Trophoblast cell (in vitro differentiated cells and primary cell): ENCODE measurements at regions not wholly inside any gene's neighbourhood (a gene's known extent, or its start where the extent isn't known, plus 50 kb on each side); places are given as distances from the start of the nearest gene placed in this dataset.
"Not testable (repeated sequence)": the region's sequence is repeated elsewhere in the genome, so short reads cannot be mapped to it uniquely, and the experiment has no call there.

Source experiments
- DNase-seq, 2 donors: peaks; one replicate each; pipeline ENCODE4 v3.0.0-alpha.2; 2016
- H2AFZ ChIP-seq: 2 replicates; pipeline ENCODE4 v1.6.1; 2013; ENCODE audit warnings: low read length, moderate library complexity, mild to moderate bottlenecking; ENCODE audit not compliant: insufficient read depth, poor library complexity
- H2AK5ac ChIP-seq: 2 replicates; pipeline ENCODE4 v1.6.1; 2013; ENCODE audit warnings: mild to moderate bottlenecking, low read length
- H2BK120ac ChIP-seq: 2 replicates; pipeline ENCODE4 v1.6.1; 2013; ENCODE audit warnings: low read length, mild to moderate bottlenecking, moderate library complexity; ENCODE audit not compliant: insufficient read depth, poor library complexity
- H2BK12ac ChIP-seq: 2 replicates; pipeline ENCODE4 v1.6.1; 2013; ENCODE audit warnings: mild to moderate bottlenecking, low read length, moderate library complexity
- H2BK5ac ChIP-seq: 2 replicates; pipeline ENCODE4 v1.6.1; 2013; ENCODE audit warnings: low read length, low read depth, moderate library complexity, mild to moderate bottlenecking; ENCODE audit not compliant: poor library complexity
- H3K14ac ChIP-seq: 2 replicates; pipeline ENCODE4 v1.6.1; 2013; ENCODE audit warnings: mild to moderate bottlenecking, low read length
- H3K18ac ChIP-seq: 2 replicates; pipeline ENCODE4 v1.6.1; 2013; ENCODE audit warnings: mild to moderate bottlenecking, low read length
- H3K23ac ChIP-seq: 2 replicates; pipeline ENCODE4 v1.6.1; 2013; ENCODE audit warnings: low read length
- H3K27ac ChIP-seq: 2 replicates; pipeline ENCODE4 v1.5.1; 2013; ENCODE audit warnings: low read depth, mild to moderate bottlenecking, inconsistent platforms, low read length, moderate library complexity
- H3K27me3 ChIP-seq: 2 replicates; pipeline ENCODE4 v1.6.1; 2013; ENCODE audit warnings: inconsistent platforms, mild to moderate bottlenecking, low read length, moderate library complexity; ENCODE audit not compliant: insufficient read depth
- H3K36me3 ChIP-seq, 2 experiments: 1 replicate in 1 of 2; 2 replicates in 1 of 2; pipeline ENCODE4 v1.6.1; 2013; ENCODE audit warnings: low read length in 2 of 2, mild to moderate bottlenecking in 2 of 2, moderate library complexity in 1 of 2; ENCODE audit not compliant: insufficient read depth in 2 of 2, control insufficient read depth in 1 of 2
- H3K4ac ChIP-seq: 2 replicates; pipeline ENCODE4 v1.6.1; 2013; ENCODE audit warnings: low read depth, mild to moderate bottlenecking, low read length, moderate library complexity
- H3K4me1 ChIP-seq, 2 experiments: 1 replicate in 1 of 2; 2 replicates in 1 of 2; pipeline ENCODE4 v1.6.1; 2013; ENCODE audit warnings: low read length in 2 of 2, mild to moderate bottlenecking in 2 of 2, moderate library complexity in 1 of 2; ENCODE audit not compliant: insufficient read depth in 2 of 2, control insufficient read depth in 1 of 2
- H3K4me2 ChIP-seq: 2 replicates; pipeline ENCODE4 v1.6.1; 2013; ENCODE audit warnings: inconsistent platforms, mild to moderate bottlenecking, low read length, moderate library complexity
- H3K4me3 ChIP-seq: 2 replicates; pipeline ENCODE4 v1.5.1; 2013; ENCODE audit warnings: mild to moderate bottlenecking, low read depth, low read length, inconsistent platforms
- H3K79me1 ChIP-seq: one replicate; pipeline ENCODE4 v1.6.1; 2013; ENCODE audit warnings: low read length
- H3K79me2 ChIP-seq: 2 replicates; pipeline ENCODE4 v1.6.1; 2013; ENCODE audit warnings: low read length, mild to moderate bottlenecking; ENCODE audit not compliant: control insufficient read depth, insufficient read depth, poor library complexity
- H3K9ac ChIP-seq: 2 replicates; pipeline ENCODE4 v1.6.1; 2013; ENCODE audit warnings: mild to moderate bottlenecking, low read length
- H3K9me3 ChIP-seq: 2 replicates; pipeline ENCODE4 v1.6.1; 2013; ENCODE audit warnings: low read depth, mild to moderate bottlenecking, control low read depth, inconsistent platforms, low read length; ENCODE audit not compliant: insufficient read depth
- H4K12ac ChIP-seq: 2 replicates; pipeline ENCODE4 v1.6.1; 2013; ENCODE audit warnings: low read depth, mild to moderate bottlenecking, low read length, moderate library complexity
- H4K8ac ChIP-seq: 2 replicates; pipeline ENCODE4 v1.6.1; 2013; ENCODE audit warnings: low read depth, mild to moderate bottlenecking, low read length, moderate library complexity
- H4K91ac ChIP-seq: one replicate; pipeline ENCODE4 v1.6.1; 2013; ENCODE audit warnings: low read depth, mild to moderate bottlenecking, low read length, moderate library complexity
- WGBS: extraction: QIAGEN DNeasy Blood & Tissue Kit; methylation state at CpG from one replicate; pipeline ENCODE4 v1.1.7; 2013; ENCODE audit warnings: missing lambda C conversion rate; ENCODE audit not compliant: insufficient read length, insufficient coverage; ENCODE audit errors: extremely low coverage; 5-methylcytosine and 5-hydroxymethylcytosine counted together

DNA sequence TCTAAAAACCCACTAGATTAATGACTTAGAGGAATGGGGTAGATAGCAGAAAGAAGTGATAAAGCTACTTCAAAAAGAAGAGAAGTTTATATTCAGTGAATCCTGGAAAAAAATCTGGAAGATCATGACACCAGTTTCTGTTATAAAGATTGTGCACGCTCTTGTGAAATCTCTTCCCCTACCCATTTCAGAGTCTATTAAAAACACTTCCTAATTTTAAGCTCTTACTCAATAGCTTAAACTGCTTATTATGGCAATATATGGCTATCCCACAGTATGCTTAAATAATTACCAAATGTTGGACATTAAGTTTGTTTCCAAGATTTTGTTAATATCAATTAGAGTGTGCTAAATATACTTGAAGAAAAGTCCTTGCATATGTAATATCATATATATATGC, 585.3 kb upstream of the MAN1A1 start:
- no peaks in the 10 kb centered on the region for H3K4me1 ChIP-seq
- H3K14ac ChIP-seq = no peak overlapping the region
- H3K4ac ChIP-seq = no peak overlapping the region
- no peaks in the 10 kb centered on the region for H3K79me2 ChIP-seq
- H3K9ac ChIP-seq = no peak overlapping the region
- H3K4me2 ChIP-seq = no peak overlapping the region
- H2AK5ac ChIP-seq = no peak overlapping the region
- H4K8ac ChIP-seq = no peak overlapping the region
- no peak overlapping the region for H2BK120ac ChIP-seq
- no peak for DNase-seq
- WGBS = no CpG with 5 or more reads among the region's 1 CpG
- no peak overlapping the region for H2BK12ac ChIP-seq
- H3K4me3 ChIP-seq = no peak overlapping the region
- H4K12ac ChIP-seq = no peak overlapping the region
- H3K36me3 ChIP-seq = no peaks in the 10 kb centered on the region
- H3K18ac ChIP-seq = no peak overlapping the region
- no peaks in the 10 kb centered on the region for H3K9me3 ChIP-seq
- H2AFZ ChIP-seq = no peak overlapping the region
- H3K27ac ChIP-seq = no peak overlapping the region
- no peak overlapping the region for H2BK5ac ChIP-seq
- H4K91ac ChIP-seq = no peak overlapping the region
- H3K79me1 ChIP-seq = no peaks in the 10 kb centered on the region
- H3K23ac ChIP-seq = no peak overlapping the region
- no peaks in the 10 kb centered on the region for H3K27me3 ChIP-seq

DNA sequence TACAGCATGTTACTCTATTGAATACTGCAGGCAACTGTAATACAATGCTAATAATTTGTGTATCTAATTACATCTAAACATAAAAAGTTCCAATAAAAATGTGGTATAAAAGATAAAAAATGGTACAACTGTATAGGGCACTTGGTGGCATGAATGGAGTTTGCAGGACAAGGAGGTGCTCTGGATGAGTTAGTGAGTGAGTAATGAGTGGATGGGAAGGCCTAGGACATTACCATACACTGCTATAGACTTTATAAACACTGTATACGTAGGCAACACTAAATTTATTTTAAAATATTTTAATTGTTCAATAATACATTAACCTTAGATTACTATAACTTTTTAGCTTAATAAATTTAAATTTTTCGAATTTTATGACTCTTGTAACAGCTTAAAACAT, 579.6 kb upstream of the MAN1A1 start:
- no peak overlapping the region for H2BK12ac ChIP-seq
- H3K18ac ChIP-seq = no peak overlapping the region
- no peak overlapping the region for H3K4me2 ChIP-seq
- H4K91ac ChIP-seq = no peak overlapping the region
- H4K12ac ChIP-seq = no peak overlapping the region
- H3K9me3 ChIP-seq = peaks cover under 1% of the 10 kb centered on the region
- no peak overlapping the region for H3K27ac ChIP-seq
- H3K4ac ChIP-seq = no peak overlapping the region
- H3K4me3 ChIP-seq = no peak overlapping the region
- no peaks in the 10 kb centered on the region for H3K79me2 ChIP-seq
- no peak overlapping the region for H4K8ac ChIP-seq
- no peaks in the 10 kb centered on the region for H3K27me3 ChIP-seq
- DNase-seq = no peak
- no peak overlapping the region for H2AFZ ChIP-seq
- whole genome bisulfite sequencing = no CpG with 5 or more reads among the region's 2 CpGs
- H3K14ac ChIP-seq = no peak overlapping the region
- no peaks in the 10 kb centered on the region for H3K4me1 ChIP-seq
- no peak overlapping the region for H2BK5ac ChIP-seq
- H3K79me1 ChIP-seq = no peaks in the 10 kb centered on the region
- no peak overlapping the region for H2AK5ac ChIP-seq
- H3K9ac ChIP-seq = no peak overlapping the region
- H3K23ac ChIP-seq = no peak overlapping the region
- no peak overlapping the region for H2BK120ac ChIP-seq
- no peaks in the 10 kb centered on the region for H3K36me3 ChIP-seq

DNA sequence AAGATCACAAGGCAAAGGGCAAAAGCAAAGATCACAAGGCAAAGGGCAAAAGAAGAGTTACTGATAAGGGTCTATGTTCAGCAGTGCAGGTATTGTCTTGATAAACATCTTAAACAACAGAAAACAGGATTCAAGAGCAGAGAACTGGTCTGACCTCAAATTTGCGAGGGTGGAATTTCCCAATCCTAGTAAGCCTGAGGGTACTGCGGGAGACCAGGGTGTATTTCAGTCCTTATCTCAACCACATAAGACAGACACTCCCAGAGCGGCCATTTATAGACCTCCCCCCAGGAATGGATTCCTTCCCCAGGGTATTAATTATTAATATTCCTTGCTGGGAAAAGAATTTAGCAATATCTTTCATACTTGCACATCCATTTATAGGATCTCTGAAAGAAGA, 575.3 kb upstream of the MAN1A1 start:
- WGBS = no CpG with 5 or more reads among the region's 3 CpGs
- not testable (repeated sequence) for H3K79me1 ChIP-seq, H3K23ac ChIP-seq, H3K36me3 ChIP-seq, H3K18ac ChIP-seq, H3K4ac ChIP-seq, H3K4me3 ChIP-seq, H4K12ac ChIP-seq, H3K27me3 ChIP-seq, H2BK5ac ChIP-seq, H3K27ac ChIP-seq, H4K91ac ChIP-seq, H4K8ac ChIP-seq, H3K14ac ChIP-seq, H2AK5ac ChIP-seq, H3K4me1 ChIP-seq, H2AFZ ChIP-seq, H3K9ac ChIP-seq, H3K79me2 ChIP-seq, H3K4me2 ChIP-seq, H2BK120ac ChIP-seq, H3K9me3 ChIP-seq, H2BK12ac ChIP-seq
- DNase-seq = peak; percentile 16 to 59

DNA sequence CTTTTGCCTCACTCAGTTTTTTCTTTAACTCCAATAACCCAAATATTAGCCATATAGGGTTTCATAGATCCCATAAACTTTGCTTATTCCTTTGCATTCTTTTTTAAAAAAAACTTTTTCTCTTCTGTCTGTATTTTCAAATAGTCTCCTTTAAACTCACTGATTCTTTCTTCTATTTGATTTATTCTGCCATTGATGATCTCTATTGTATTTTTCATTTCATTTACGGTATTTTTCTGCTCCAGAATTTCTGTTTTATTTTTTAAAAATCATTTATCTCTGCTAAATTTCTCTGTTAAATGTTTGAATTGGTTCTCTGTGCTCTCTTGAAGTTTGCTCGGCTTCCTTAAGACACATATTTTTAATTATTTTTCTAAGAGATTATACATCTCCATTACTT, 573.3 kb upstream of the MAN1A1 start:
- Histone ChIP-seq H3K14ac (no peak overlapping the region), H4K8ac (no peak overlapping the region), H2BK120ac (no peak overlapping the region), H3K27ac (no peak overlapping the region), H4K12ac (no peak overlapping the region), H3K23ac (no peak overlapping the region), H3K79me1 (no peaks in the 10 kb centered on the region), H3K36me3 (no peaks in the 10 kb centered on the region), H3K4me3 (no peak overlapping the region), H3K9me3 (peaks cover 4% of the 10 kb centered on the region), H4K91ac (no peak overlapping the region), H2BK12ac (no peak overlapping the region), H3K27me3 (no peaks in the 10 kb centered on the region), H2AK5ac (no peak overlapping the region), H3K18ac (no peak overlapping the region), H3K9ac (no peak overlapping the region), H2AFZ (no peak overlapping the region), H3K4me1 (no peaks in the 10 kb centered on the region), H3K4me2 (no peak overlapping the region), H2BK5ac (no peak overlapping the region), H3K79me2 (no peaks in the 10 kb centered on the region), H3K4ac (no peak overlapping the region)
- DNase-seq = no peak
- whole genome bisulfite sequencing = no CpG with 5 or more reads among the region's 2 CpGs
